Limb (tissue), 2 donors: ENCODE measurements at regions not wholly inside any gene's neighbourhood (a gene's known extent, or its start where the extent isn't known, plus 50 kb on each side); places are given as distances from the start of the nearest gene placed in this dataset.

Experiments
- DNase-seq, 2 donors: peaks; one replicate each; pipeline ENCODE4 v3.0.0-alpha.2; 2016; ENCODE audit errors: extremely low spot score in 2 of 2

DNA sequence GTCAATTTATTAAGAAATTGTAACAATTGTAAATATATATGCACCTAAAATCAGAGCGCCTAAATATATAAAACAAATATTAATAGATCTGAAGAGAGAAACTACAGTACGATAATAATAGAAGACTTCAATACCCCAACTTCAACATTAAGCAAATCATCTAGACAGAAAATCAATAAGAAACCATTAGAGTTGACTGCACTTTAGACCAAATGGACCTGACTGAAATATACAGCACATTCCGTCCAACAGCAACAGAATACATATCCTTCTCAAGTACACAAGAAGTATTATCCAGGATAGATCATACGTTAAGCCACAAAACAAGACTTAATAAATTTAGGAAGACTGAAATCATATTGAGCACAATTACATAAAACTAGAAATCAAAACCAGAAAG is 208.7 kb downstream of the MED10 start:
- DNase-seq: no peak

DNA sequence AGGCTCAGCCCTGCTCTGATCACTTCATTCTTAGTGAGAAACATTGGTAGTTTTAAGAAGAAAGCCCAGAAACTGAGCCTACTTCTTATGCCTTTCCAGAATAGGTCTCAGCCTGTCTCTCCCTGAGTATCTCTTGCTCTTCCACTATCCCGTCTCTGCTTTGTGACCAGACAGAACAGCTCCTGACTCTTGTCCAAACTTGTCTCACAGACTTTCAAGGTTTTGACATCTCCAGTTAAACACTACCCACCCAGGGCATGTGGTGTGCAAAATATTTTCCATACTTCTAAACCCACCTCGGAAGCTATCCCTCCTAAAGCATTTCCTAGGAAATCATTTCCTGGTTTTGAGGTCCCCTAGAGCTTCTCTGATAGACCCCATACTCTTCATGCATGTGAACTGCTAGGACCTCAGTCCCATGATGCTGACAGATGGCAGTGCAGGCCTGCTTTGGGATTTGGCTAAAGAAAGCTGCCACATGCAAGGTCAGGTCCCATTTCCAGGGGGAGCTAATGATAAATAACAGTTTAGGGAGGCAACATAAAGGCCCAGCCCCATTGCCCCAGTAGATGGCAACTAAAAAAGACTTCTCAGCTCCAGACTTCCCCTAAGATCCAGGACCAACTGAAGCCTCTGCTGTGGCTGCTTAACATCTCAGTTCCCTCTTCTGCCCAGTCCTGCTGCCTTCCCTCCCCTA is 211.5 kb downstream of the MED10 start:
- DNase-seq: no peak

DNA sequence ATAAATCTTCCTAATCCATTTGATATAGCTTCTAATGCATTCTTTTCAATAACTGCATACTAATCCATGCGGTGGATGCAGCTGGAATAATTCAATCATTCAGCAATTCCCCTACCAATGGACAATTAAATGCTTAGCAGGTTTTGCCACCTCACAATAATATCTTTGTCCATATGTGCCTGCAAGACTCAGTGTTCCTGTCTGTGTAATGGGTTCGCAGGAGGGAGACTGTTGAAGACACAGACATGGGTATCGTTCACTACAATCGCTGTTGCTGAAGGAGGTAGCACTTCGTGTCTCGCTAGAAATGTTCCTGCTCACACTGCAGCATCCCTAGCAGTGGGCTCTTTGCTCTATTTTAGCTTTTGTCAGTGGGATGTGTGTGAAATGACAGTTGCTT is 214.4 kb downstream of the MED10 start:
- no peak for DNase-seq

DNA sequence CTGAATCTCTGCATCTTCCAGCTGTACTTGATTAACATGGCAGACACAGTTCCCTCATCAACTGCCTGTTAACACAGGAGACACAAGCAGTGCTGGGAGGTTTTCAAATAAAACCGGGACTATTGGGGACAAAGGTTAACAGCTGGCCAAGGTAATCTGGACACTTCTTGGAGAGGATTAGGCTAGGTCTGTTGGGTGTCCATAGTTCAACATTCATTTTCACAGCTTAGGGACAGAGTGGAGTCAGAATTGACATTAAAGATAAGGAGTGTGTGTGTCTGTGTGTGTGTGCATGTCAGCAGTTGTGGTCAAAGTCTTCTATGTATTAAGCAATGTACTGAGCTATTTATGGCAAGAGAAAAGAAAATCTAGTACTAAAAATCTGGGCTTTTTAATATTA is 216.2 kb downstream of the MED10 start:
- DNase-seq: no peak

DNA sequence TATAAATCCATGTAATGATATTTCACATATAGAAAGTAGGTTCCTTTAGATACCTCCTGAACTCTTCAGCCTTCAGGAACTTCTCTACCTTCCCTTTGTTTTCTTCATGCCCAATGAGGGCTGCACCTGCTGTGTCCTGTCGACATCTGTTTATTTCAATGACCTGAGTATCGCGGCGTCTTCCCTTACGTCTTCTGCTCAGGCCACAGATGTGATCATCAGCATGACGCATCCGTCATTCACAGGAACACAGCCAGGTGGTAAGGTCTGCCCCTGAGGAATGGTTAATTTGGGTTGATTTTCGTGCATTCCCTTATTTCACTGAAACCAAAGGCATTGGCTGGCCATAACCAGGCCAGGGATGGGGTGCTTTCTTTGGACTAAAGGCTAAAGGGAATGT is 217.1 kb downstream of the MED10 start:
- no peak for DNase-seq

DNA sequence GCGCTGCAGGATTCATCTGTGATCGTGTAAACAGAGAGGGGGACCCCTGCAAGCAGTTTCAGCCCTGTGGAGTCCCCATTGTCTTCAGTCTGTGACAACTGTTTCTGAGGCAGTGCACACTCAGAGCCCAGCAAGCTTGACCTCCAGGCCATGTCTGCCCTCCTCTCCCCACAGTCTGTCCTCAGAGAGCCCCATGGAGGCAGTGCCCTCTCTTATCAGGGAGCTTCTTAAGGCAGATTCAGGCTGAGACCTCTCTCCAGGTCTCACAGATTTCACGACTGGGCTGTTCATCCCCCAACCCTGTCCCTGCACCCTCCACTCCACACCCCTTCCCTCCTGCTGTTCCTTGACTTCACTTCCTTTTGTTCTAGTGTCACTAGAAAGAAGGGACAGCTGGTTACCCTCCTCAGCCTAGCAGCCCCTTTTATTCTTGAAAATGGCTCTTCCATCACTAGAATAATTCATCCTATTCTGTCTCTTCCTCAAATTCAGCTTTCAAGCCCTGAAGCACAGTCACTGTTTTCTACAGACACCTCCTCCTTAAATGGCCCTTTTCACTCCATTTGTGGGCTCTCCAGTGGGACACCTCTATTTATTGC is 218.4 kb downstream of the MED10 start:
- DNase-seq: no peak

DNA sequence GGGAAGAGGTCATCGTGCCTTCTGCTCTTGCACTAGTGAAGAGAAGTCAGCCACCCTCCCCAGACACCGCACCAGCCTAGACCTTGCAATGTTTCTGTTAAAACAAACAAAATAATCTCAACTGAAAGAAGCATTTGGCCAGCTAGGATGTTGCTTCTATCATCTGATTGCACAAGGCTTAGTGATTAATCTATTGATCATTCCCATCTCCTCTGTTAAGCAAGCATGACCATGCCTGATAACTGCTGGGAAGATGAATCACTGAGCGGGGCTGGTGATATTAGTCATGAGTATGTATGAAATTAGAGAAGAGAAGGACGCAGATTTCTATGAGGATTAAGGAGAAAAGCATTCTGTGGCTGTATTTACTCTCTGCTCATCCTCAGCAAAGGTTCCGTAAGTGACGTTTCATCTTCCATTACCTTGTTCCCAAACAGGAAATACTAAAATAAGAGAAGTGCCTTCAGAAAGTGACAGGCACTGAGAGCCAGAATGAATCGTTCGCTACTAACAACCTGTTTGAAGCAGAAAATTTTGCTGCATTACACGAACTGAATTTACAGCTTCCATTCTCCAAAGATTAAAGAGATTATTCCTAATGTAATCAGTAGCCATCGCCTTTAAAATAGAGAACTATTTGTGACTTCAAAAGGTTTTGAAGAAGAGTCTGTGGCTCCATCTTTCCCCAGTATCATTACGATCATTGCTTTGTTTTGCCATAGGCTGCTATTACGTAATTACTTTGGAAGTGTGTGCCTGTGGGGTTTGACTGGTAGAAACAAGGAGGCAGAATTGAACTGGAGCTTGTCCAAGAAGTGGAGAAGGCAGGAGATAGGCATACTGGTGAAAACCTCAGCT is 219.1 kb downstream of the MED10 start:
- DNase-seq: no peak

DNA sequence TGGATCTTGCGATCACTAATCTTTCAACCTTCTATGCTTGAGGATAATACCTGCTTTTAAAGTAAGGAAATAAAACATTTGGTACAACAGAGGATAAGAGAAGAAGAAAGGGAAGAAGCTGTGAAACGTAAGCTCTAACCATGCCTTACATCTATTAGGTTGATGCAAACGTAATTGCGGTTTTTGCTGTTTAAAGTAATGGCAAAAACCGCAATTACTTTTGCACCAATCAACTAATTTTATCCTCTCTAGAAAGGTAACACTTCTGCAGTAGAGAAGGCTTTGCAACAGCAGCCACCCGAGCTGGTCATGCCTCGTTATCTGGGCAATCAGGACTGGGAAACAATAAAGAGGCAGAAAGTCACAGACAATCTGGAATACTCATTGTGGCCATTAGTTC is 224.1 kb downstream of the MED10 start:
- DNase-seq: no peak

DNA sequence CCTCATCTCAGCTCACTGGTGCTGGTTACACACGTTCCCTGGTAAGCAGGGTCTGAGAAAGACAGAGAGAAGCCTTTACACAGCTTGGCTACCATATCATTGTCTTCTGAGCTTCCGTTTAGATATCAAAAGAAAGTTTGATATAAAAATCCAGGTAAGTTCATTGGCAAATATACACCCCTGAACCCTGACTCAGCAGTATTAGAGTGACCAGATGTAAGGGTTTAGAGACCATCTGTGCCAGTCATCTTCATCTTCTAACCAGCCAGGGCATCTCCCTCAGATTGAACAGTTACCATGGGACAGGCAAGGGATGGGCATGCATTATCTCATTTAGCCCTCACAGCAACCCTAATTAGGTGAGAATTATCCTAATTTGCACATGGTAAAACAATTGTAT is 232.1 kb downstream of the MED10 start:
- no peak for DNase-seq

DNA sequence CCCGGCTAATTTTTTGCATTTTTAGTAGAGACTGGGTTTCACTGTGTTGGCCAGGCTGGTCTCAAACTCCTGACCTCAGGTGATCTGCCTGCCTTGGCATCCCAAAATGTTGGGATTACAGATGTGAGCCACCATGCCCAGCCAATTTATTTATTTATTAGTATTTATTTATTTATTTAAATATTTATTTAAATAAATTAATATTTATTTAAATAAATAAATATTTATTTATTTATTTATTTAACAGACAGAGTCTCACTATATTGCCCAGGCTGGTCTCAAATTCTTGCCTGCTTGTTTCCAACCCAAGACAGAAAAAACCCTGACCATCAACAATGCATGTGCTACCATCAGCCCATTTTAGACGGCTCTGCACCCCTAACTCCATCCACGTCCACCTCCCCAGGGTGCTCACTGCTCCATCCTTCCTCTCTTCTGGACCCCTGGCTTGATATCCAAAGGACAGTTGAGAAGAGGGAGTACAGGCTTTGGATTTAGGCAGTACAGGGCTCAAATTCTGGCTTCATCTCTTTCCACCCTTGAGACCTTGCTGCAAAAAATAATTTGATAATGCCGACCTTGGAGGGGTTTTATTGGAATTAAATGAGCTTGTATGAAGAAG is 232.6 kb downstream of the MED10 start:
- no peak for DNase-seq

DNA sequence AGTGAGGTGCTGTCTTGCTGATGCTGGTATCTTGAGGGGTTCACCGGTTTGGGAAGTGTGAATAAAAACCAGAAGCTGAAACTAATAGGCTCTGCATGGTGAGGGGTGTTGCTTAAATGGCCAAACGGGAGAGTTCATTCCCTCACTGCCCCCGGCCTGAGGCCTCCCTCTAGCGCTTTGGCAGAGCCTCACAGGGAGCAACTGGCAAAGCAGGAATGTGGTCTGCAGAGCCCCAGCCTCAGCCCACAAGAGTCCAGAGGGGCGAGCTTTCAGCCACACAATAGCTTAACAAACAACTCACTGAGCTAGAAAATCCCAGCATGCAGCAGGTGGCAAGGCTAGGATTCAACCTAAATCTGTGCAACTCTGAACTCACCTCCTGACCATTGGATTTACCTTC is 234.8 kb downstream of the MED10 start:
- DNase-seq: no peak

DNA sequence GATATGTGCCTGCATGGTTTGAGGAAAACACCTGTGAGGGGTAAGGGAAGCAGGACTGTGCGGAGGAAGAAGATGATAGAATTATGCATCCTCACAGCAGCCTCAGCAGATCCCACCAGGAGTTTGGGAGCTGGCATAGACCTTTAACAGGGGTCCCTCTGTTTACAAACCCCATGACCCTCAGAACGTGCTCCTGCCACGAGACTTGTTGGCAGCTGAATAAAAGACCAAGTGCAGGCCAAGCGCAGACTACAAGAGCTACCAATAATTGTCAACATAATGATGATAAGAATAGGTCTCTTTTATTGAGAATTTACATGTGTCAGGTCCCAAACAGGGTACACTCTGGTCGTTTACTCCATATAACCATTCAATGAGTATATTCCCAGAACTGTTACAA is 236.0 kb downstream of the MED10 start:
- no peak for DNase-seq

DNA sequence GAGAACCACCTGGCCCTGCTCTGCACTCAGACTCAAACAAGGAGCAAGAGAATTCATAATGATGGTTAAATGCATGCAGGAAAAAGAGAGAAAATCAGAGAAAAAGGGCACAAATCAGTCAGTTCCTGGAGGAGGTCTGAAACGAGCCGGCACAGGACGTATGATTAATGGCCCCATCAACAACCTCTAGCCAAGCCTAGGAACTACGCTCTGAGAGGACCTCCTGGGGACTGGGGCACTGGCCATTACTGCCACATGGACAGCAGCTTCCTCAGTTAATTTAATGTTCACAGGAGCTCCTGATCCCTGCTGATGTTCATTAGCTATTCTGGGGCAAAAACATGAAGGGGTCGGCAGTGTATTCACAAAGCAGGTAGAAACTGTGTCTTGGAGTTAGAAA is 238.1 kb downstream of the MED10 start:
- DNase-seq: no peak

DNA sequence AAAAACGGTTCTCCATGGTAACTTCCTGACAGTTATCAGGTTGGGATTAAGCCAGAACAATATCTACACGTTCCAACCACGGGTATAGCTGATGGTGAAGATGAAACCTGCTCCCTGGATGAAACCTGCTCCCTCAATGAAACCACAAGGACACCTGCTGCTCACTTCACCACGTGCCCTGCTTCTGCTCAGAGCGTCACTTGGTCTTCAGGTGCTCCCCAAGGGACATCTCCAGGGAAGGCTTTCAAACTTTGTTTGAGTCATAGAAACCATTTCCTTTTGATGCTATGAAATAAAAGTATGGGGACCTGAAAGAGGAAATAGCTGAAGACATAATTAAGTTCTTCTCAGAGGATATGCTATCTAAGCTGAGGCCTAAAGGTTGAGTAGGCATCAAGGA is 242.4 kb downstream of the MED10 start:
- DNase-seq: no peak

DNA sequence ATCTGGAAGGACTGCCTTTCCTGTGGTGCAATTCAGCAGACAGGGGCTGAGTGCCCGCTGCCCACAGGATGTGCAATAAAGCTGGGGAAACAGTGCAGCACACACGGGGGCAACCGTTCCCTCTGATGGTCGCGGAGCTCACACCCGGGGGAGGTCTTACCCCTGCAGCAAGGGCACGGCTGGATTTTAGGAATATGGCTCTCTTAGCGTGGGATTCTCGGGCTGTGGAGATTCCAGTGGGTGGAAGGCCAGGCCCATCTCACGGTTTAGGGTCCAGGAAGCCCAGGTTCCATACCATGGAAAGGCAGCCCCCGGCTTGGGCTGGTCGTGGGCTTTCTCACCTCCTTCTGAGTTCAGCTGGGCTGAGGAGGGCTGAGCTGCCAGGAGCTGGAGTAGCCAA is 244.1 kb downstream of the MED10 start:
- DNase-seq: no peak

DNA sequence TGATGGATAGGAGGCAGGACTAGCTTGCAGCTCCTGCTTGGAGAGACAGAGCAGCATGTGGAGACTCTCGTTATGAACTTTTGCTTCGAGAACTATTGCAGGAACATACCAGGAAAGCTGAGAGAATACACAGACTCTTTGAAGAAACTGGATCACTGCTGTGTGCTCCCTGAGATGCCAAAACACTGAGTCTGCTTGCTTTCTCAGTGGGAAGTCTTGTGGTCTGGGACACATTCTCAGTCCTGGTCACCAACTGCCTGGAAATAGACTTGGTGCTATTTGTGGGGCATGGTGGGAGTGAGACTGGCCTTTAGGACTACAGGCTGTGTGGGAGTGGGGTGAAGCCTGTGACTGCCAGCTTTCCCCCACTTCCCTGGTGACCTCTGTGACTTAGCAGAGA is 252.6 kb downstream of the MED10 start:
- DNase-seq: no peak

DNA sequence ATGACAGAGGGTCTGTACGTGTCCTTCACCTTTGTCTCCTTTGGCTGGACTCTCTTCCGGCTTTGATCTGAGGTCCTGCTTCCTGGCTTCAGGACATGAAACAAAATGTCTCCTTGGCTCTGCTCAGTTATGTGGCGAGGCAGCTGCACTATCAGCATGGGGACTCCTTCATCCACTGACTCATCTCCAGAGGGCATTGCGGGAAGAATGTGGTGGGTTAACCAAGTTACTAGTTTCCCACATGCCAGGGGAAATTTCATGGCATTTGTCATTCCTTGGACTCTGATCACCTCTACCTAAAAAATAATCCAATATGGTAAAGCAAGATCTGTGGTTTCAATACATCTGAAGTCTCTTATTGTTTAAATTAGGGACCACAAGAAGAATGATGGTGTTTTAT is 259.7 kb downstream of the MED10 start:
- no peak for DNase-seq

DNA sequence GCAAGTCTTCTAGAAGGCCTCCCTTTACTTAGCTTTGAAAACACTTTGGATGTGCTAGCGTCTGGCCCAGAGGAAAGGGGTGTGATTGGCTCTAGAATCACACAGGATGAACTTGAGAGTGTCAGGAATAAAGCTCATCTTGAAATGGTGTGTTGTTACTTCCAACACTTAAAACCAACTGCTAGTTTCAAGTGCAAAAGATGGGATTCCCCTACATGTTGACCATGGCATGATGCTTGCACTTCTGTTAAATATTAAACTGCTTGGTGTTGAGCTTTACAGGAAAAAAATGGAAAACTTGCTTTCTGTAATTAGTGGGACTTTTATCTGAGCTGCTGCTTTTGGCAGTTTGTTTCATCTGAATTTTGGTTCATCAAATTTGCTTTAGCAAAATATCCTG is 261.1 kb downstream of the MED10 start:
- no peak for DNase-seq

DNA sequence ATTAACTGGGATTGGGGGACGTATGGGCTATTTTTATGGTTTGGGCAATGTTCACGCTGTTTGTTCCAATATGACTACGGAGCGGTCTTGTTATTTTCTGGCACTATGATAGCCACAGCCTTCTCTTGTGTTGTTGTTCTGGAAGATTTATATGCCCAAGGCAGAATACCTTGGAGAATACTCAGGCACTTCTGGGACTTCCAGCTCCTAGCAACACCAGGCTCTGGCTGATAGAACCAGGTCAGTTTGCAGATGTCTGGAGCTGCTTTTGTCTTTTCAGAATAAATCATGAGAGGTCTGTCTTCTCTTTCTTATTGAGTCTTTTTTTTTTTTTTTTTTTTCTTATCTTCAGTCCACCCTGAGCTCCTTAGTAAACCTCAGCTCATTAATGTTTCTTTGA is 262.5 kb downstream of the MED10 start:
- DNase-seq: no peak

DNA sequence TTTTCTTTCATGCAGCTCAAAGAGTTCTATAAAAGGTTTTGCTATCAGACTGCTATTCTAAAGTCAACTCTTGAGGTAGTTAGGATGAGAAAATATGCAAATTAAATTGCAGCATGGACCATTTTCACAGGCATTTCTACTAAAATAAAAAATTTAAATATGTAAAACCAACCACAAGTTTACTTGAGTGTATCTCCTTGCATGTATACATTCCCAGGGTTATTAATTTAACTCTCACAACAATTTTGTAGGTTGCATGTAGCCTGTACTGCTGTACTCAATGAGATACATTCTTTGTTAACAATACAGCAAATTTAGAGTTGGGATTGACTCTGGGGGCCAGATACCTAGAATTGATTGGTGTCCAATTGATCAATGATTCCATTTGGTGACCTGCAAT is 265.8 kb downstream of the MED10 start:
- no peak for DNase-seq

DNA sequence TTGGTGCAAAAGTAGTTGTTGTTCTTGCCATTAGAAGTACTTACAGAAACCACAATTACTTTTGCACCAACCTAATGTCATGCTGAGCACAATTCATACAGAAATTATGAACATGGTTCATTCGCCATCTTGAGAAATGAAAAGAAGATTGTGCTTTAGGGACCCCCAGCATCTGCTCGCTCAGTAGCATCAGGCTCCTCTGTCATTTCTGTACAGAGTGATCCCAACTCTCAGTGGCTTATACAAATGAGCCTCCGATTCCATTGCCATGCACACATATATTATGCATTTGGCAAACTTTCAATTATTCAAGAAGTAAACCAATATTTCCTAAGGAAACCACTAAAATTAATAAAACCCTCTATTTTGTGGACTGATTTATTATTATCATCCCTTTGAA is 266.2 kb downstream of the MED10 start:
- no peak for DNase-seq

DNA sequence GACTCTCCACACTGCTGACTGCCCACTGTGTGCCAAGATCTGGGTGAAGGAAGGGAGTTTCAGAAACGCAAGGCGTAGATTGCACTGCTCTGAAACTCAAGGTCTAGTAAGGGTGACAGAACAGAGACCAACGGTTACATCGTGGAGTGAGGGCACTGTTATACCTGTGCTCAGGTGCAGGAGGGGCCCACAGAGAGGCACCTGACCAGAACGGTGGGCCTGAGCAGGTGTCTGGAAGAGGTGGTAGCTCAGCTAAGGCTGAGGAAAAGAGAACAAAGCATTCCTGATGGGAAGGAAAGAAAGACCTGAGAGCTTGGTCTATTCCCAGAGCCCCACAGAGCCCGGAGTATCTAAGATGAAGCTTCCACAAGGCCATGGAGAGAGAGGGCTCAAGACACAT is 267.2 kb downstream of the MED10 start:
- no peak for DNase-seq
